ENCODE measurements at regions not wholly inside any gene's neighbourhood (a gene's known extent, or its start where the extent isn't known, plus 50 kb on each side); places are given as distances from the start of the nearest gene placed in this dataset.
"Not testable (repeated sequence)": the region's sequence is repeated elsewhere in the genome, so short reads cannot be mapped to it uniquely, and the experiment has no call there.

DNA sequence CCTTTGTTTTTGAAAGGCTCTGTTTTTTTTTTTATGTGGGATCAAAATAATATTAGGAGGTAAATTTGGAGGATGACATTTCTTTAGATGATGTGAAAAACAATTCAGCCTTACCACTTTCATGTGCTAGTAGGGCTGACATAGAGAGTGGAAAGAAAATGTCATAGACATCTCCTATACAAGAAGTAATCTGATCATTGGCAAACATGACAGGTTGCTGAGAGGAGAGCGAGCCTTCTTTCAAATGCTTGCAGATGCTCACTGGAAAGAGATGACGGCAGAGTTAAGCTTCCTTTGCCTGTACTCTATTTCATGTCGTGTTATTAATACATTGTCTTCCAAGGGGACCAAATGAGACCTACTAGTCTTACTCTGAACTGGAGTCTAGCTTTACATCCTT is 160.1 kb upstream of the DAP start:
- no peak for DNase-seq (ENCODE audit: low spot score)

DNA sequence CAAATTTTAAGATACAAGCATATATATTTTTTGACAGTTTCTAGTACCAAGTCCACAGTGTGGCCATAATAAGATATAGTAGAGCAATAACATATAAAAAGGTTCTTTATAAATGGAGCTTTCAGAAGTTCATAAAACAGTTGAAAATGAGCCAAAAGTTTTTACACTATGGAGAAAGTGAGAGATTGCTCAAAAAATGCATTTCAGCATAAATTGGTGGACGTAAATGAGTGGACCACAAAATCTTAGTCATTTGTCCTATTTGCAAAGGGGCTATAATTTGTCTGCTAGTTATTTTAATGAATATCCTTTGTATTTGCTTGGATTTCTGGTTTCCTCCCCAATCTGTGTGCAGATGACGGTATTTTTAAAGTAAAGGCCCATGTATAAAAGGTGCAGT is 159.4 kb upstream of the DAP start:
- DNase-seq (ENCODE audit: low spot score): no peak

DNA sequence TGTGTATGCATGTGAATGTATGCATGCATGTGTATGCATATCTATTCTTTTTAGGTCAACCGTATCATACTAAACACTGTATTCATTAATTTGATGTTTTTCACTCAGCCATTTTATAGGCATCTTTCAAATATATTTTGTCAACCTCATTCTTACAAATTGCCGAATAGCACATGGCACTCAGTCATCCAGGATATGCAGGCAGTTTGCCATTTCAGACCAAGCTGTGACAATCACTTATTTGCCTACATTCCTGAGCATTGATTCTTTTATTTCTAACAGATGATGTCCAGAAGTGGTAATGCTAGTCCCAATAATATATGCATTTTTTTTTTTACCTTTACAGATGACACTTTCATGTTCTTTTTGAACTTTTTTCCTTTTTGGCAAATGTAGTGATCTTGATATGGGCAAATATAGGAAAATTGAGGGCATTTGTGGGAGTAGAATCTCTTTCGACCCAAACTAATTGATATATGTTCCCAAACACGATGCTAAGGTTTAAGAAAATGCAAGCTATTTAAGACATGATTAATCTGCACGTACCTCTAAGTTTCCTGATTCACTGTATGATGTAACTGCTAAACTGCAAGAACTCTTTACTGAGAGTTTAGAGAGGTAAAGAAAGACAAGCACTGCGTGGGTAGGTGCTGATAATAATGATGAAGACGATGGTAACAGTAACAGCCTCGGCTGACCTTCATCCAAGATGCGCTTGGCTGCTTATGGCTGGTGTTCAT is 153.9 kb upstream of the DAP start:
- DNase-seq (ENCODE audit: low spot score): no peak

DNA sequence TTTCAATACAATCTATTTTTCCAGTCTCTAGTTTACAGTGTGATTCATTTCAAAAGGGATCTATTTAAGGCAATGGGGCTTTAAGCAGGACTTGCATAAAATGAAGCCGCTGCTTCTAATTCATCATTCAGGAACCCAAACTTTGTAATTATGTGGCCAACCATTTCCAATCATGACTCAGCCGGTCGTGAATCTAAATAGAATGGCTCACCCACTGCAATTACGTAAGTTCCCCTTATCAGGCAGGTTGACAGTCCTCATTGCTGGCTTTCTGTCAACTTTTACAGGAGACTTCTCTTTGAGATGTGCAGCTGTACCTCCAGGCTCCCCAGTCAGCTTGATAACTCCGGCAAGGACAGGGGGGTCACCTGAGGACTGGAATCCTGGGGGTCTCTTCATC is 152.8 kb upstream of the DAP start:
- peak; percentile 78 for DNase-seq (ENCODE audit: low spot score)

DNA sequence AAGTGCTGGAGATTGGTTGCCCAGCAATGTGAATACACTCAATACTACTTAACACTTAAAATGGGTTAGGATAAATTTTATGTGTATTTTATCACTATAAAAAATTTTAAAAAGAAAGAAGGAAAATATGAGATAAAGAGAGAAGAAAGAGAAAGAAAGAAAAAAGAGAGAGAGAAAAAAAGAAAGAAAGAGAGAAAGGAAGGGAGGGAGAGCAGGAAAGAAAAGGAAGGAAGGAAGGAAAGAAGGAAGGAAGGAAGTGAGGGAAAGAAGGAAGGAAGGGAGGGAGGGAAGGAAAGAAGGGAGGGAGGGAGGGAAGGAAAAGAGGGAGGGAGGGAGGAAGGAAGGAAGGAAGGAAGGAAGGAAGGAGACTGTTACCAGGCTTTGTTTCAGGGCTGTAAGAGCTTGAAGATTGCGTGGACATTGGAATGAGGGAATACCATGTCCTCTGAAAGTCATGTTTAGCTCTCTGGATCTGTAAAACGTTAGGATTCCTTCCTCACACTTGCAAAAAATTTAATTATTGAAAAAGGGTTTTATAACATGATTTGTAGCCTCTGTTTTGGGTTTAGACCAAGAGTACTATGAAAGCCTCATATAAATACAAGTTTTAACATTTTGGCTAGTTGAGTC is 152.3 kb upstream of the DAP start:
- DNase-seq (ENCODE audit: low spot score): no peak

DNA sequence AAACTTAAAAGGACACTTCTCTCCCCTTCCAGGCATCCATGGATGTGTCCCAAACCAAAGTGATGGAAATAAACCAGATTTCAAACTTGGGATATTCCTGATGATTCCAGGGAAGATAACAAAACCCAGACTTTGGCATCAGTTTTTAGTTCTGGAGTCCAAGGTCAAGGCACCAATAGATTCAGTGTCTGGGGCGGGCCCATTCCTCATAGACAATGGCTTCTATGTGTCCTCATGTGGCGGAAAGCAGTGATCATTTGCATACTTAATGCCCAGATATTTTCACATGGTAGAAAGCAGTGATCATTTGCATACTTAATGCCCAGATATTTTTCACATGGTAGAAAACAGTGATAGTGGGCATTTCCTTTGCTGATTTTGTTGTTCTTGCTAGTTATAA is 151.4 kb upstream of the DAP start:
- no peak for DNase-seq (ENCODE audit: low spot score)

DNA sequence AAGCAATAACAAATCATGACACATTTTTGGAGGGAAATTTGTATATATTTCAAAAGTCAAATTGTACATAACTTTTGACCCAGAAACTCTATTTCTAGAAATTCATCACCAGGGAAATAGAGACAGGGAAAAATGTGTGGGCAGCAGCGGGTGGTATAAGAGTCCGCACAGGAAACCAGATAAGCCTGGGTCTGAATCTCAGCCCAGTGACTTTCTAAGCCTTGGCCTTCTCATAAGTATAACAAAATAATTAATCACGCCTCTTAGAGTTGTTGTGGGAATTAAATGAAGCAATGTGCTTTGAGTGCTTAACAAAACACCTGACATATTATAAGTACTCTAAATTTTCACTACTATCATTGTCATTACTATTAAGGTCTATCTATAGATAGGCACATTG is 149.2 kb upstream of the DAP start:
- DNase-seq (ENCODE audit: low spot score): no peak

DNA sequence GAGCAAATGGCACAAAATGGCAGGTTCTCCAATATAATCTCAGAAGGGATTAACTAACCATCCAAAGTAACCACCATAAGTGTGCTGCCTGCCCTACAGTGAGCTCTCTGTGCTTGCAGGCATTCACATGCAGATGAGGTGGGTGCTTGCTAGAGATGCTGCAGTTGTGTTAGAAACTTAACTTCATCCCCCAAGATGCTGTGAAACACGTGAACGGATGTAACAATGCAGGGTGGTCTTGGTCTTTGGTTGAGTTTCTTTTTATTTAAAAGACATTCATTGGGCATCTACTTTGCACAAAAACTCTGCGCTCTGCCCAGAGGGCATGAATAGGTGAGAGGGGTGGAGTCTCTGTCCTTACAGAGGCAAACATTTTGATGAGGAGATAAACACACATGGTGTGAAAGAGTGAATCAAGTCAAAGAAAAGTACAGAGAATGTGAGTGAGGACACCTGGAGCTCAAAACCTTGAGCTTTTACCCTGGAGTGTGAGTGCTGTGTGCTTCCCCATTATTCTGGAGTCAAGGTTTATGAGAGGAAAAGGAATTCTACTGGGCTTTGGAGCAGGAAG is 143.9 kb upstream of the DAP start:
- DNase-seq (ENCODE audit: low spot score): no peak

DNA sequence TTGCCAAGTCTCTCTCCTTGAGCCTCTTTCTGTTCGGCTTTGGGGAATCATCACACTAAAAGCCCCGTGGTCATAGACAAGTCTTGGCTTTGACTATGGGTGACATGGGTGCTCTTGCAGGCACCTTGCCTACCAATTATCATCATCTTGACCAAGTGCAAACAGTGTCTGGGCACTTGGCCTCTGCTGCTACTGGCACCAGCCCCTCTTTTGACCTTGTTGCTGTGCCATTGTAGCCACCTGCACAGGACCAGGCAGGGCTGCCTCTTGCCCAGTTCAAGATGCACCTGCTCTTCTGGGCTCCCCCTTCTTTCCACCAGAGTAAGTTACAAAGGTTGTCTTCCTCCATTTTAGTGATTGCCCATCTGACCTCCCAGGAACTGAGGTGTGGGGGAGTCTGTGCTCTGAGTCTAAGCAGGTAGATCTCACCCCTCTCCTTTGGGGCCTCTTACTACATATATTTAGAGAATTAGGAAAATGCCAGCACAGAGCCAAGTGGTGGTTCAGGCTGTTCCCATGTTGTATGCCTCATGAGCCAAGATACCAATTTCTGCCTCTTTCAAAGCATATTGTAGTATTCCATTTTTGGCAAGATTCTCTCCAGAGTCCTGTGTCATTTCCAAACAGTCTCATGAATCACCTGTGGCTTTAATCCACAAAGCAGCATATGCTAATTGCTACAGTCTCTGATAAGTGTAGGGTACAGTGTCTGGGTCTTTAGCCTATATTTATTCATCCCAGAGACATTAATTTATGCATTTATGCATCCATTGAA is 142.9 kb upstream of the DAP start:
- DNase-seq (ENCODE audit: low spot score): no peak

DNA sequence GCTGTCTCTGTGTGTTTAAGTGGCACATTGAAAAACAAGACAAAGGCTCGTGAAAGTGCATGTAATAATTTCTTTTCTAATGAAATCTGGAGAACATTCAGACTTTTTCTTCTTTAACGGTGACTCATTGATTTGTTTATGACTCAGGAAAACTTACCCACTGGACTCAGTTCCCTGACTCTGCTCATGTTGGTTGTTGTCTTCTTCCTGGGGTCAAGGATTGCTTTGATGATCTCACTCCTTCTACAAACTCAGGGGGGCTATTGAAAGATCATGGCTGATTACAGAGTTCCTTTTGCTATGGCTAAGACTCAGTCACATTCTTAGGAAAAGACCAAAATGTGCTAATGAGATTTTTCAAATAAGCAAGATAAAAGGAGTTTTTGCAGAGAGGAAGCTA is 141.1 kb upstream of the DAP start:
- no peak for DNase-seq (ENCODE audit: low spot score)

DNA sequence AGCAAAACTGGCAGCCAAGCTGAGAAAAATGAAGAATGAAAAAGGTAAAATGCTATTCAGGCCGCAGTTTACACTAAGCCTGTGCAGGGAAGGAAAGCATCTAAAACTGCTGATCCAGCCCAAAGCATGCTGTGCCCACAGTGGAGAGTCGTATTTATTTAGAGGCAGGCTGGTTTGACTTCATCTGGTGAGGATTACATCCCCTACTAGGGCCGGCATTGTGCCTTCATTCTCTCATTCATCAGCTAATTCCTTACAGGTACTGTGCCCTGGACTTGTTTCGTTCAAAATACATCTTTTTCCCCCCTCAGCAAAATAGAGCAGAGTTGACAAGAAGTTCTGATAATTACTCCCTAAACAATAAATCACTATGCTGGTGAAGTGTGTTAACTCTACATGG is 137.5 kb upstream of the DAP start:
- no peak for DNase-seq (ENCODE audit: low spot score)

DNA sequence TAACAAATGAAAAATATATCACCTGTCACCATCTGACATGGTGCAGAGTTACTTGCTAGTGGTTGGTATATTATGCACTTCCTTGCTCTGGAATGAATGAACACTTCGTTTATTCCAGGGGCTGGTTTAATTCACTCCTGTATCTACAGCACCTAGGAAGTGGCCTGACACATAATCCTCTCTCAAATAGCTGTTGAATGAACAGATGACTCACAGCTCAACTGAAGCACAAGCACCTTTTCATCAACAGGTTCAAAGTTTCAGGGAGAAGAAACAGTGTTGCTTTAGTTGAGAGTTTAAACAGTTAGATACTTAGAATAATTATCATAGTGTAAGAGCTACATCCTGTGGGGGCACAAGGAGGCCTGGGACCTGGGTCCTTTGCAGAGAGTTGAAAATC is 135.0 kb upstream of the DAP start:
- DNase-seq (ENCODE audit: low spot score): peak; percentile 36

DNA sequence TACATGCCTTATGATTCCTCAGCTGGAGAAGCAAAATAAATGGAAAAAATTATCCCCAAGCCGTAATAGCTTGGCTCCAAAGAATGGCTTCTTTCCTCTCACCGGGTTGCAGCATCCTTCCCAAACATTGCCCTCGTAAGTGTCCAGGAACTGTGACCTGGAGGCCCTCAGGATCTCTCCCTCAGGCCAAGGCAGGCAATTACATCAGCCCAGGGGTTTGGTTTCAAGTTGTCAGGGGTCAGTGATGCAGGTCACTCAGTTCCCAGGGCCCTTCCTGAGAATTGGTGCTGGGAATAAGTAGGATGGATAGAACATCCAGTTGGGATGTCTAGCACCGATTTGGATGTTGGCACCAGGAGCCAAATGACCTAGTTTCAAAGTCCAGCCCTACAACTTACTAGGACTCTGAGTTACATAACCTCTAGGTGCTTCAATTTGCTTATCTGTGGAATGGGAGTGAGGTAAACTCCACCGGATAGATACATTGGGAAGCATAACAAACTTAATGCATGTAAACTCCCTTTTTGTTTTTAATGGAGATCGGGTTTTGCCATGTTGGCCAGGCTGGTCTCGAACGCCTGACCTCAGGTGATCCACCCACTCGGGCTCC is 133.5 kb upstream of the DAP start:
- no peak for DNase-seq (ENCODE audit: low spot score)

DNA sequence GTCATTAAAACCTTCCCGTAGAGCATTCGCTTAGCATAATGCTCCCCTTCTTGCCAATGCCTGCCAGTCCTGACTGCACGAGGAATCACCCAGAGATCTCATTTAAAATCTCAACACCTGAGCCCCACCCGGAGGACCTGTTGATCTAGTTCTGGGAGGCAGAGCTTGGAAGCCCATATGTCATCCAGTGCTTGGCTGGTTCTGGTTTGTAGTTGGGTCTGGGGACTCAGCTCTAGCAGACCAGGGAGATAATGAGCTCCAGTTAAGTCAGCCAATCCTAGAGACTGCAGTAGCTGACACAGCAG is 131.8 kb upstream of the DAP start:
- DNase-seq (ENCODE audit: low spot score): no peak

DNA sequence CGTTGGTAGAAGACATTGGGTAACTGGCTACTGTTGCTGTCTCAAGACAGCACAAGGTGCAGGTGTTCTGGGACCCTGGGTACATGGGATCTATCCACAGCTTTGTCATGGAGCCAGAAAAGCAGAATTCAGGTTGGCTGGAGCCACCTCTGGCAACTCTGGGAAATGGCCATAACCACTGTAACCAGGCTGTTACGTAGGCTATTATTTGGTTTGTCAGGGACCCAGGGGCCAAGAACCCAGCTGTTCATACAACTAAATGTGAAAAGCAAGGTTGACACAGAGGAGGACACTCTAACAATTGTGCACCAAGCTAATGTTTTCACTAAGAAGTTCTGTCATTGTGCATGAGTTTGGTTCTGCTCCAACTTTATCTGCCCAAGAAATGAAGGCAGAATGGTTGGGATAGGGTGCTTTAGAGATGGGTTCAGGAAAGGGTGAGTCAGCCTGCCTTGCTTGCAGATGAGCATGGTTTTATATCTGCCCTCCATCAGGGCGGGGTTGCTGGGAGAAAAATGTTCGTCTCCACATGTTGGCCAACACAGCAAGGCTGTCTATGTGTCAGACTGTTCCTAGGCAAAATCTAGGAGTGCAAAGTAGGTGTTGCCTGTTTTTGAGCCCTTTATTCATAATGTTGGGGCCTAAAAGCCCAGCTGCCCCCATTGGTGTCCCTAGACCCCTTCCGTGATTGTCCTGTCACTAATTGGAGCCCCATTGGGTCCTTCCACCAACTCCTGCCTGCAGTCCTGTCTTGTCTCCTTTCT is 131.3 kb upstream of the DAP start:
- no peak for DNase-seq (ENCODE audit: low spot score)

DNA sequence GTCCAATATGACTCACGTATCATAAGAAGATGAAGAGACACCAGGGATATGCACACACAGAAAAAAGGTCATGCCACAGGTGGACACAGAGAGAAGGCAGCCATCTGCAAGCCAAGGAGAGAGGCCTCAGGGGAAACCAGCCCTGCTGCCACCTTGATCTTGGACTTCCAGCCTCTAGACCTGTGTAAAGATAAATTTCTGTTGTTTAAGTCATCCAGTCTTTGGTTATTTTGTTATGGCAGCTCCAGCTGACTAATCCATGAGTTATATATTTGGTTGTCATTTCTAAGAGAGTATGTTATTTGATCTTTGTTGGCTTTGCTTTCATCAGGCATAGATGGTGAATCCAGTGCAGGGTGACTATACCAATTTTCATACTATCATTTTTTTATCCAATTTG is 130.2 kb upstream of the DAP start:
- DNase-seq (ENCODE audit: low spot score): no peak

DNA sequence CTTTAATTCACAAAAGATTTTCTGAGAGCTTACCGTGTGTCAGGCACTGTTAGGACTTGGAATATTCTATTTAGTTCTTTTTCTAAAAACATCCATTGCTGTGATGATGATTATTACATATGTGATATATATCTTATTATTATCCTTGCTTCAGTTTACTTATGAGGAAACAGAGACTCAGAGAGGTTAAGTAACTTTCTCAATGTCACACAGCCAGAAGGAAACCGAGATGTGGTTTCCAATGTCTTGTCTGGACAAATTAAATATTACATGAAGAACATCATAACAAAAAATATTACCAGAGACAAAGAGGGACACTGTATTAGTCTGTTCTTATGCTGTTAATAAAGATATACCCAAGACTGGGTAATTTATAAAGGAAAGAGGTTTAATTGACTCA is 125.5 kb upstream of the DAP start:
- no peak for DNase-seq (ENCODE audit: low spot score)

DNA sequence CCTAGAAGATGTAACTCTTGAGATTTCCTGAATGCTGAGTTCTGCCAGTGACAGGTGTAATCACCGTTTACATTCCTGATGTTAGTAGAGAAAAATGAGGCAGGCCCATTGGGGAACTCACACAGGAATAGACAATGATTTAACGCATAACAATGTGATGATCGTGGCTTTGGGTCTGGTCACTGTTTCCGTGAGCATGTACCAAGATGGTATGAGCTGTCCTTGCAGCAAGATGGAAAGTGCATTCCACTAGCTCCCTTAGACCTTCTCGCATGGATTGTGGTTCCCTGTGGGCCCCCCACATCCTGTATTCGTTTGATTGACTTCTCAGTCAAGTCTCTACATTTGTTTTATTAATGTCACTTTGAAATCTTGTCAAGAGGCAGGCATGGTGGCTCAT is 124.0 kb upstream of the DAP start:
- peak; percentile 47 for DNase-seq (ENCODE audit: low spot score)

DNA sequence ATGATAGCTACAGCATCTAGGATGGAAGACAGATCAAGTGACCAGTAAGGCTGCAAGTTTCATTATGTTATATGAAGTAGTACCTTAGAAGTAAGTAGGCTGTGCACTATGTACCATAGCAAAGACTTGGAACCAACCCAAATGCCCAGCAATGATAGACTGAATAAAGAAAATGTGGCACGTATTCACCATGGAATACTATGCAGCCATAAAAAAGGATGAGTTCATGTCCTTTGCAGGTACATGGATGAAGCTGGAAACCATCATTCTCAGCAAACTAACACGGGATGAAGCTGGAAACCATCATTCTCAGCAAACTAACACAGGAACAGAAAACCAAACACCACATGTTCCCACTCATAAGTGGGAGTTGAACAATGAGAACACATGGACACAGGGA is 122.9 kb upstream of the DAP start:
- not testable (repeated sequence) for DNase-seq (ENCODE audit: low spot score)

DNA sequence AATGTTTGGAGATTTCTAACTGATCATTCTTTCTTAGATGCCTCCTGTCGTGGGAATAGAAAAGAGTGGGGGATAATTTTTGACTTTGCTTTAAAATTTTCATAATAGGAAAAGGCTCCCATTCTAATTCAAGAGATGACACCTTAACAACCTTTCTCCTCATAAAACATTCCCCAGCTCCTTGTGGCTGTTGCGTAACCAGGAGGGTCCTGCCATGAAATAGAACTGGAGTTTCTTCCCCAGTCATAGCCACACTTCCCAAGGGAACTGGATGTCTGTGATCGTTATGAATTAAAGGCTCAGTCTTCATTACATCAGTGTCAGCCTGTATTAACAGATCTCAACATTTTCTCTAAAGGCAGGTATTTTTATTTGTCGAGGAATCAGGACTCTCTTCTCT is 119.9 kb upstream of the DAP start:
- DNase-seq (ENCODE audit: low spot score): no peak

DNA sequence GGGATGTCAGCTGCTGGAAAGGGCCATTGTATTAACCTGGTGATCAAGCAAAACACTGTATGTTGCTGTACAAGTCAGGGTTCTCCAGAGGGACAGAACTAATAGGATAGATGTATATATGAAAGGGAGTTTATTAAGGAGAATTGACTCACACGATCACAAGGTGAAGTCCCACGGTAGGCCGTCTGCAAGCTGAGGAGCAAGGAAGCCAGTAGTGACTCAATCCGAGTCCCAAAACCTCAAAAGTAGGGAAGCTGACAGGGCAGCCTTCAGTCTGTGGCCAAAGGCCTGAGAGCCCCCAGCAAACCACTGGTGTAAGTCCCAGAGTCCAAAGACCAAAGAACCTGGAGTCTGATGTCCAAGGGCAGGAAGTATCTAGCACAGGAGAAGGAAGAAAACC is 116.0 kb upstream of the DAP start:
- DNase-seq (ENCODE audit: low spot score): not testable (repeated sequence)
